HPDE6-E6E7 (cell line): ENCODE measurements at regions not wholly inside any gene's neighbourhood (a gene's known extent, or its start where the extent isn't known, plus 50 kb on each side); places are given as distances from the start of the nearest gene placed in this dataset.
A peak's percentile ranks its signal among the peaks of the same experiment; 100 is the strongest.
"Not testable (repeated sequence)": the region's sequence is repeated elsewhere in the genome, so short reads cannot be mapped to it uniquely, and the experiment has no call there.

ENCODE experiments used
- DNase-seq: peaks from one replicate; pipeline ENCODE4 v3.0.0; 2011; ENCODE audit warnings: missing footprints; ENCODE audit errors: extremely low spot score

DNA sequence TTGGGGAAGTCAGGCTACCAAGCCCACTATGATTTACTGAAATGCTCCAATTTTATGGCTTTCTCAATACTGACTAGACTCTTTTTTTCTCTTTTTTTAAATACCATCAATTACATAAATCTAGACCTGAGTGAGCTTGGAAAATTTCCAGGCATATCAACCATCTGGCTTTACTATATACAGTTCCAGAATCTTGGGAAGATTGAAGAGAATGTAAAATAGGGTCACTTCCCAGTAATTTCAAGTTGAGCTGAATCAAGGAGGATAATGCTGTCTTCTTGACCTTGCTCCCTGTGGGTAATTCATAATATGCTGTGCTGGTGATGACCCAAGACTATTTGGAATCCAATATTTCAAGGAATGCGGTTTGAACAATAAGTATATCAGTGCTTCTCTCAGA lies 108.1 kb downstream of the MAP3K21 start:
- no peak for DNase-seq

DNA sequence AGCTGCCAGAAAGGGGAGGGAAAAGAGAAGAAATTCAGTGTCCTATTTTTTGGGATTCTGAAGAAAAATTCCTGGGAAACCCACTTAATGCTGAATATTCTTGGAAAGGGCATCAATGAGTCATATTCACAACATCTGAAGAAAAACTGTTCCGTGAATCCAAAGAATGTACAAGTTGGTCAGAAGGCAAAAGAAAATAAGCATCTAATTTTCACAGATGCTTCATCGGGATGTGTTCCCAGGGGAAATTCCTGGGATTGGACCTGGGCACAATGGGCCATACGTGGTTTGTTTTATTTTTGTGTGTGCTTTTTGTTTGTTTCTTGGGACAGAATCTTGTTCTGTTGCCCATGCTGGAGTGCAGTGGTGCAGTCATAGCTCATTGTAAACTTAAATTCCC lies 112.2 kb downstream of the MAP3K21 start:
- DNase-seq, result no peak

DNA sequence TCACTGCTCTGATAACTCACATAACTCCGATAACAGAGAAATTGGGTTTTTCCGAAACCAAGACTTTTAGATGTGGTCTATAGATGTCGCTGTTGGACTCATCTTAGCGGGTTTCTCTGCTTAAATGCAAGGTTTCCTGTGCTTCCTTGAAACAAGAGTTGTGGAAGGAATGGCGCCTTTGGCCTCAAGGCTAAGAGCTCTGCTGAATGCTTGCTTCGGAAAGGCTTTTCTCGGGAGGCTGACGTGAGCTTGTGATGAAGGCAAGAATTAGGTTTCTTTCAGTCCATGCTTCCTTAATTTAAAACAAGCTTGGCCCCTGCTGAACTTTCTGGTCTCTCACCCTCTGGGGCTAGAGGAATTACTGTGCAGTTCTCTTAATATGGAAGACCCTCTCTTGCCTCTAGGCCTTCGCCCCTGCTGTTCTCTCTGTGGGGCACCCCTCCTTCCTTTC lies 113.5 kb downstream of the MAP3K21 start:
- DNase-seq, result peak; percentile 42

DNA sequence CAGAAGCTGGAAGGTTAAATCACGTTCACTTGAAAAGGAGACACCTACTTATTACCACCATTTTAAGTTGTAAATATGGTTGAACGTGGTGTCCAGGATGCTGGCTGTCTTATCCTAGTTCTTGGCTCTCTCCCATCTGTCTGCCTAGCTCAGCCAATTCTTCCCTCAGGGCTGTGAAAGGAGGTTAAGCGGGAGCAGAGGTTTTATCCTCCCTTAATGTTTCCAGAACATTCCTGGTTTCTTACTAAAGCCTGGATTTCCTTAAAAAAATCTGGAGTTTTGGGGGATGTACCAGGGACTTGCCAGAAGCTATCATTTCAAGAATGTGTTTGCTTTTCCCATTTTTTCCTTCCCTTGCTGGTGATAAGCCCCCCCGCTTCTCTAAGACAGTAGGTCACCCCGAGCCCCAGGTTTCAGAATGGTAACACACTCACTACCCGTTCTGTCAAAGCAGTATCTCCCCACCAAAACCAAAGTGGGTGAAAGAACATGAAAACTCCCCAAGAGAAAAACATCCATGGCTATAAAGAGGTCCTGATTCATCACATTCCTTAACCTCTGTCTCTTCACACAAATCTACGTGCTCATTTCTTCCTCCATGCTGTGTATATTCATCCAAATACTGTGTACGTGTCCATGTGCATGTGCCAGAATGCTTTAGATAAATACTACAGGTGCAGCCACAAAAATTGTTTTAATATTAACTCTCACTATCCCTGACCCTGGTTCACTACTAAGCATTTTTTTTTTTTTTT lies 114.7 kb downstream of the MAP3K21 start:
- no peak for DNase-seq

DNA sequence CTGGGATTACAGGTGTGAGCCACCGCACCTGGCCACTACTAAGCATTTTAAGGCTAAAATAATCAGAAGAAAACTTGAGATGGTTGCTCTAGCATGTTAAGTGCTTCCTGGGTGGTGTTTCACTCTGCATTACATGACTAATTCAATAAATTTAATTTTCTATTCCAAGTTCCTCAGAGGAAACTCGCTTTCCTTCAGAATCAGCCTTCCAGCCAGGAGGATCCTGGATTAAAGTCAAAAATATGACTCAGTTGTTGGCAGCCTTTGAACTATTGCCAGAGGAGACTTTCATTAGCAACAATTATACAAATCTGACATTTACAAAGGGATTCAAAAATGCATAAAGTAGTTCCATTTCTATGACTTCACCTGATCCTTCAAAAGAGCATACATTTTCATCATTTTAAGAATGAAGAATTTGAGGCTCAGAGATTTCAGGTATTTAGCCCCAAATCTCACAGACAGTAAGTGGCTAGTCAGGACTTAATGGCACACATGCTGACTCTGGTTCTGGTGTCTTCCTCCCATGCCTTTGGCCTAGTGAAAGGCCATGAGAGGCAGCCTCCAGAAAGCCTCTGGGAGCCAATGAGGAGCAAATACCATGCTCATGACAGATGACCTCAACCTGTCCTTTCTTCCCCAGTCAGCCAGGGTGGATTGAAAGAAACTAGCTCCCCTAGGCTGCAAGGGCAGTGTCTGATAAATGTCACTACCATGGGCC lies 115.7 kb downstream of the MAP3K21 start:
- no peak for DNase-seq

DNA sequence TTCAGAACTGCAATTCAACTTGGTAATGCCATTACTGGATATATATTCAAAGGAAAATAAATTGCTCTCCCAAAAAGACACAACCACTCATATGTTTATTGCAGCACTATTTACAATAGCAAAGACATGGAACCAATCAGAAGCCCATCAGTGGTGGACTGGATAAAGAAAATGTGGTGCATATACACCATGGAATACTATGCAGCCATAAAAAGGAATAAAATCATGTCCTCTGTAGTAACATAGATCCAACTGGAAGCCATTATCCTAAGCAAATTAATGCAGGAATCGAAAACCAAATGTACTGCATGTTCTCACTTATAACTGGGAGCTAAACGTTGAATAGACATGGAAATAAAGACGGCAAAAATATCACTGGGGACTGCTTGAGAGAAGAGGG lies 117.0 kb downstream of the MAP3K21 start:
- no peak for DNase-seq

DNA sequence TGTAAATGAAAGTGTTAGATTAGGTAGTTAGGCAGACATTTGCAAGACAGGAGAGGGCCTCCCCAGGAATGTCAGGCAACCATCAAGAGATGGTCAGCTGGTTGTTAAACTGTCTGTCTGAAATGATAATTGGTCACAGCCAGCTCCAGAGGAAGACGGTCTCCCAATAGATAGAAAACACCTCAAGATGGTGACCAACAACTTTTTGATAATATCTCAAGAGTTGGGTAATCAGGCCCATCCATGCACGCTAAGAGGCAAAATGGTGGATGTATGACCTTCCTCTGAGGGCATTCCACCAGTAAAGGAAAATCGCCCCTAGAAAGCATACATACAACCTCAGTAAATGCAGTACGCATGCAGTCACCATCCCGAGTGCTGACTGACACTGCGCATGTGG lies 118.2 kb downstream of the MAP3K21 start:
- no peak for DNase-seq

DNA sequence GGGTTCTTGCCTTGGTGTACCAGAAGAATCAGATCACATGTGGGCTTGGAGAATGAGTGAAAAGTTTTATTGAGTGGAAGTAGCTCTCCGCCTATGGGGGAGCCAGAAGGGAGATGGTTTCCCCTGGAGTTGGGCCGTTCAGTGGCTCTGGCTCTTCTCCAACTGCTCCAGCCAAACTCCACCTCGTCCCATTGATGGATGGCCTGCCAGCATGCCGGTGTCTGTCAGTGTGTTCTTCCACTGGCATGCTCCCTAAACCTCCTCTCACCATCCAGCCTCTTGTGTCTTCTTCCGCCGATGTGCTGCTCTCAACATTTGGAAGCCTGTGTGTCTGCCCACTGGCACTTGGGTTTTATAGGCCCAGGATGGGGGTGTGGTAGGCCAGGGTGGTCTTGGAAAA lies 119.4 kb downstream of the MAP3K21 start:
- DNase-seq, result no peak

DNA sequence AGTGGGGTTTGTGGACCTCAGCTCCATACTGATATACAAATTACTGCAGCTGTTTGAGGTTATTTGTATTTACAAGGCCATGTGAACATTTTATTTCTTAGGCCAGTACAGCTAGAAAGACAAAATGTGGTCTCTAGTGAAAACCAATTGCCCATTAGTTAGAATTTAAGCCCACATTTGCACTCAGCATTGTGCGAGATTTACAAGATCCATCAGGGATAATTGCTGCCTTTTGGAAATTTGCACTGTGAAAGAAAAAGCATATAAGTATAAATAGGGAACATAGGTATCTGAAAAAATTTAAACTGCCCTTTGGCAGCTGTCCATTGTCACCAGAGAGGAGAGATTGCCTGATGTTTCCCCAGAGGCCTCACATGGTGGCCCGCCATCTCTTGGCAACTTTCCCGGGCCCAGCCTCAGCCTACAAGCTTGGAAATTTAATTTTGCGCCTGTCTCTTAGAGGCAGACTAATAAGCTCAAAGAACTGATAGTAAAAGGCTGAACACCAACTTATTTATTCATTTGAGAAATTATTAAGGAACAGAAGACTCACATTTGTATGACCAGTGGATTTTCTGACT lies 120.7 kb downstream of the MAP3K21 start:
- DNase-seq, result no peak

DNA sequence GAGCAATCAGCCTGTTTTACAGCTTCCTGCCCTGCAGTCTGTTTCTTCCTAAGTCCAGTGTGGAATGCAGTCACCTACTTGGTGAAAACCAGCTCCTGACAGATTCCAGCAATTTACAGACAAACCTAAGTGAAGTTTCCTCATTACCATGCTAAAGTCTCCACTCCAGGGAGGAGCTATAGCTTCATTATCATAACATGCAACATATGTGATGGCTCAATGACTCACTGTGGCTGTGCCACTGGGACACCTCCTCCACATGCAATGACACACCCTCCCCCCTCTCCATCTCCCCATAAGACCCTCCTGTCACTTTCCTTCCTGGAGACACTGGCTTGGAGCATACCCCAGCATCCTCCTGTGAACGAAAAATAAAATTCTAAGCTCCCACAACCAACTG lies 125.2 kb downstream of the MAP3K21 start:
- no peak for DNase-seq

DNA sequence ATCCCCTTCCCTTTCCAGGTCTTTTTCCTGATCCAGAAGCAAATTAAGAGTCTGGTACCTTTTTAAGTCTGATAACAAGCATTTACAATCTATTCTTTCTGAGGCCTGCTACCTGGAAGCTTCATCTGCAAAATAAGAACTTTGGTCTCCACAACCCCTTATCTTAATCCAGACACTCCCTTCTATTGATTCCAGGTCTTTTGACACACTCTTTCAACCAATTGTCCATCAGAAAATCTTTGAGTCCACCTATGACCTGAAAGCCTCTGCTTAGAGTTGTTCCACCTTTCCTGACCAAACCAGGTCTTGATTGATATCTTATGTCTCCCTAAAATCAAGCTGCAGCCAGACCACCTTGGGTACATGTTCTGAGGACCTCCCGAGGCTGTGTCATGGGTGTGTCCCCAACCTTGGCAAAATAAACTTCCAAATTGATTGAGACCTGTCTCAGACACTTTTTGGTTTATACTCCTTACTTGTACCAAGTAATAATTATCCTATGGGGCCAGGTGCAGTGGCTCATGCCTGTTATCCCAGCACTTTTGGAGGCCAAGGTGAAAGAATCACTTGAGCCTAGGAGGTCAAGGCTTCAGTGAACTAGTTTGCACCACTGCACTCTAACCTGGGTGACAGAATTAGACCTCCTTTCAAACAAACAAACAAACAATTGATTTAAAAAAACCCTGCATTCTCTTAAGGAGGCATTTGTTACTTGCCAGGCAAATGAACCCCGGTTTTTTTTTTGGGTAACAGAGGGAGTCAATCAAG lies 126.1 kb downstream of the MAP3K21 start:
- DNase-seq, result no peak

DNA sequence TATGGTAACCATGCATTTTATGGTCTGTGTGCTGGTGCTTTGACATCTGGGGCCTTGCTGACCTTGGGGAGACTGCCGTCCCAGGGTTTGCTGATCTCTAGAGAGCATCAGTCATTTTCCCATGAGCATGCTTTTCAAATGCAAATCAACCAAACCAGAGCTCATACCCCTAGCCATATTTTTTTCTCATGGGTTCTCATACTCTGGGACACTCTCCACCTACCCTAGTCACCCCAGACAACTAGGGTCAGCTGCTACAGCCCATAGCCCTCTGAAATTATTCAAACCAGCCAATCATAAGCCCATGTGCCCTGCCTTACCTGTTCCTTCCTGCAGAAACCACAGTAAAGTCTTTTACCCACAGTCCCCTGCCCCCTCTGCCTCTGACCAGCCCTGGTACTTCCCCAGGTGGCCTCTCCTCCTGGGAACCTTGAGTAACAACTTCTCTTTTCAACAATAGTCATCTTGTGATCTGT lies 132.0 kb downstream of the MAP3K21 start:
- no peak for DNase-seq

DNA sequence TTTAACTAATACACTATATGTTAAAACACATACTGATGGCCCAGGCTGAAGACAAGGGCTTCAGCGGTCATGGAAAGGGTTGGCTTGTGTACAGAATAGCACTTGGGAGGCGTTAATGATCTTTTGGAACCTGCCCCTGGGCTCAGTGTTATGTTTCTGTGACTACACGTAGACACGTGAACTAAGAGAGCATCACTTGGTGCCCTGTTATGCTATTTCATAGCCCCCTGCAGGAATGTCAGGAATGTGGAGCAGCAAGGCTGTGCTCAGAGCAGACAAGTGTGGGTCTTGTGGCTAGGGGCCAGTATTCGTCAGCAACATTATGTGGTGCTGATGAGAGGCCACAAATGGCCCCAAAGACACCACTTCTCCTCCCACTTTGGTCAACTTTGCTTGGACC lies 132.4 kb downstream of the MAP3K21 start:
- DNase-seq, result no peak

DNA sequence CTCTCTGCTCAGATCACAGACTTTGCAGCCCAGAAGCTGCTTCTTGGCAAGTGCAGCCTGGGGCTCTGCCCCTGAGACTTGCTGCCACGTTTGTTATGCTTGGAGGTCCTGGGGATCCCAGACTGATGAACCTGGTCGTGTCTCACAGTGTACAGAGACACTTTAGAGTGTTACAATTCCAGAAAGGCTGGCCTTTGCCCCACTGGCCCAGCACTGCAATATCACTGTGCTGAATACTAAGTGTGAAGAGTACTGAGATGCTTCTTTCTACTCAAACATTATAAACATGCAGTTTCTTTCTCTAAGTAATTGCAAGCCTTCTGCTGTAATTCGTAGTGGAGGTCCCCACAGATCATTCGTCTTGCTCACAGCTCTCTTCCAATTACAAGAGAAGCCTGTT lies 133.2 kb downstream of the MAP3K21 start:
- no peak for DNase-seq

DNA sequence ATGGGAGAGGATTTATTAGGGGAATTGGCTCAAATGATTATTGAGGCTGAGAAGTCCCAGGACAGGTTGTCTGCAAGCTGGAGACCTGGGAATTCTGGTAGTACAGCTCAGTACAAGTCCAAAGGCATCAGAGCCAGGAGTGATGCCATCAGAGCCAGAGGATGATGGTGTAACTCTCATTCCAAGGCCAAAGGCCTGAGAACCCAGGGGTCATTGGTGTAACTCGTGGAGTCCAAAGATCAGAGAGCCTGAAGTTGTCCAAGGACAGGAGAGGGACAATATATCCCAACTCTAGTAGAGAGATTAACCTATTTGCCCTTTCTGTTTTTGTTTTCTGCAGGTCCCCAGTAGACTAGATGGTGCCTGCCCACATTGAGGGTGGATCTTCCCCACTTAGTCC lies 134.3 kb downstream of the MAP3K21 start:
- DNase-seq, result no peak

DNA sequence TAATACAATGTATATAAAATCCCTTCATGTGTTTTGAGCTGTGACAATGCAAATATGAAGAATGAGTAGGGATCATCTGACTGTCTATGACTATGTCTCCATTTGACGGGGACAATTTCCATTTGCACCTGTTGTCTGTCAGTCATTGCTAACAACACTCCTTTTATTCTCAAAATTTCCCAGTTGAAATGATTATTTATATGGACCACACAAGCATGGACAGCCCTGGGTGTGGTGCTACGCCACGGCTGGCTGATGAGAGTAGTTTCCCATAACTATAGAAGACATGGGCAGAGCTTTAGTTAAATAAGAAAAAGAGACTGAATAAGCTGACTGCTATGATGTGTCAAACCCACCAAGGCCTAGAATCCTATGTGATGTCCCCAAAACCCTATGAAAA lies 135.8 kb downstream of the MAP3K21 start:
- no peak for DNase-seq

DNA sequence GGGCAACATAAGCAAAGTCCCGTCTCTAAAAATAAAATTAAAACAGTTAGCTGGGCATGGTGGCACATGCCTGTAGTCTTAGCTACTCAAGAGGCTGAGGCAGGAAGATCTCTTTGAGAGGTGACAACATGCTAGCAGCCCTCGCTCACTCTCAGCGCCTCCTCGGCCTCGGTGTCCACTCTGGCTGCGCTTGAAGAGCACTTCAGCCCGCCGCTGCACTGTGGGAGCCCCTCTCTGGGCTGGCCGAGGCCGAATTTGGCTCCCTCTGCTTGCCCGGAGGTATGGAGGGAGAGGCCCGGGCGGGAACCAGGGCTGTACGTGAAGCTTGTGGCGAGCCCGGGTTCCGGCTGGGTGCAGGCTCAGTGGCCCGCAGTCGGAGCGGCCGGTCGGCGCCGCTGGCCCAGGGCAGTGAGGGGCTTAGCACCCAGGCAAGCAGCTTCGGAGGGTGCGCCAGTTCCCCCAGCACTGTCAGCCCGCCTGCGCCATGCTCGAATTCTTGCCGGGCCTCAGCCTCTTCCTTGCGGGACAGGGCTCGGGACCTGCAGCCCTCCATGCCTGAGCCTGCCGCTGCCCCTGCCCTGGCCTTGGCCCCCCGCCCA lies 138.3 kb downstream of the MAP3K21 start:
- DNase-seq, result no peak

DNA sequence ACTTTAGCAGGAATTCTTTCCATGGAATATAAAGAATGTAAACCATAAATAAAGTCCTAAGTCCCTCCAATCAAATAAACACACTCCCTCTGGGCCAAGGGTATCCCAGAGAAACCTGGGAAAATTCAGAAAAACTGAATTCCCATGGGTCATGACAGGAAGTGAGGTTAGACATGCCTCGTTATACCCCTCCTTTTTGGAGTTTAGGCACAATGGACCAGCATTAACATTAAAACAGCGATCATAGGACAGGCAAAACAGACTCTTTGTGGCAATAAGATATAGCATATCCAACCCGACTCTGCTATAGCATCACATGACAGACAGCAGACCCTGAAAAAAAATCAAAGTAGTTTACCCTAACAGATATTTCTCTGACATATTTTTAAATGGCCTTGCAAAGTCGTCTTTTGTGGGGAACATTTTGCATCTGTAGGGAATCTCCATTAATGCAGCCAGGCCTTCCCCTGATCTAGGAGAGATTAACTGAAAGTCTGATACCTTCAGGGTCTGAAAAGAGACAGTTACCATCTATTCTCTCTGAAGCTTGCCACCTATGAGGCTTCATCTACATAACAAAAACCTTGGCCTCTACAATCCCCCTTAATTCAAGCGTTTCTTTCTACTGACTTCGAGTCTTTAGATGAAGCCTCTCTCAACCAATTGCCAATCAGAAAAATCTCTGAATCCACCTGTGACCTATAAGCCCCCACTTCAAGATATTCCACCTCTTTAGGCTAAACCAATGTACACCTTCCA lies 143.0 kb upstream of the KCNK1 start:
- DNase-seq, result no peak

DNA sequence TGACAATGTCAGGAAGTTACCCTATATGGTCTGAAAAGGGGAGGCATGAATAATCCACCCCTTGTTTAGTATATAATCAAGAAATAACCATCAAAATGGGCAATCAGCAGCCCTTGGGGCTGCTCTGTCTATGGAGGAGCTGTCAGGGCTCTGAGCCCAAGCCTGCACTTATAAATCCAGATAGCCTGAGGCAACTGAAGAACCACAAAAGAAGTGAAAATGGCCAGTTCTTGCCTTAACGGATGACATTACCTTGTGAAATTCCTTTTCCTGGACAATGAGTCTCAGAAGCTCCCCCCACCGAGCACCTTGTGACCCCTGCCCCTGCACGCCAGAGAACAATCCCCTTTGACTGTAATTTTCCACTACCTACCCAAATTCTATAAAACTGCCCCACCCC lies 142.1 kb upstream of the KCNK1 start:
- DNase-seq, result not testable (repeated sequence)

DNA sequence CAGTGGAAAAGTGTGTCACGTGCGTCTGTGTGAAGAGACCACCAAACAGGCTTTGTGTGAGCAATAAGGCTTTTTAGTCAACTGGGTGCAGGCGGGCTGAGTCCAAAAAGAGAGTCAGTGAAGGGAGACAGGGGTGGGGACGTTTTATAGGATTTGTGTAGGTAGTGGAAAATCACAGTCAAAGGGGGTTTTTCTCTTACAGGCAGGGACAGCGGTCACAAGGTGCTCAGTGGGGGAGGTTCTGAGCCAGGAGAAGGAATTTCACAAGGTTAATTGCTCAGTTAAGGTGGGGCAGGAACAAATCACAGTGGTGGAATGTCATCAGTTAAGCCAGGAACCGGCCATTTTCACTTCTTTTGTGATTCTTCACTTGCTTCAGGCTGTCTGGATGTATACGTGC lies 141.1 kb upstream of the KCNK1 start:
- DNase-seq, result not testable (repeated sequence)
